Stimulated activated CD4-positive, alpha-beta T cell treated with anti-CD3 and anti-CD28 coated beads, TNF-alpha, amount 100 ng/mL, for 24 hours (primary cell): ENCODE measurements at regions not wholly inside any gene's neighbourhood (a gene's known extent, or its start where the extent isn't known, plus 50 kb on each side); places are given as distances from the start of the nearest gene placed in this dataset.
"Not testable (repeated sequence)": the region's sequence is repeated elsewhere in the genome, so short reads cannot be mapped to it uniquely, and the experiment has no call there.

Experiments used
- DNase-seq, 3 experiments: peaks; one replicate each; pipeline ENCODE4 v3.0.0-alpha.2; 2020; ENCODE audit warnings: low read depth in 3 of 3

DNA sequence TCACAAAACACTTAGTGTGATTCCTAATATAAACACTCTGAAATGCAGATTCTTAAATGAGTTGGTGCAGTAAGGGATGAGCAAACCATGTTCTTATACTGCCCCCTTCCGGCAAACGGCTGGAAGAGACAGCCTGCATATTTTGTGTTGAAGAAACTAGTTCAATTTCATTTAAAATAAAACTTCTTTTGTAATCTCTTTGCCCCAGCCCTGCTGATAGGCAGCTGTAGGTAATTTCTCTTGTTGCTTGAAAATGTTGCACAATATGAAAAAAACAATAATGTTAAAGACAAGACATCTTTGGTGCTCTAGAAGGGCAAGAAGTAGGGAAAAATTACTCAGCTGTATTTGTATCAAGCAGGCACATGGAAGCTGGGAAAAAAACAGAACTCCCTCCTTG lies 89.7 kb upstream of the CCNG1 start:
- peak in 2 of 3 experiments; percentile 8 to 35 for DNase-seq

DNA sequence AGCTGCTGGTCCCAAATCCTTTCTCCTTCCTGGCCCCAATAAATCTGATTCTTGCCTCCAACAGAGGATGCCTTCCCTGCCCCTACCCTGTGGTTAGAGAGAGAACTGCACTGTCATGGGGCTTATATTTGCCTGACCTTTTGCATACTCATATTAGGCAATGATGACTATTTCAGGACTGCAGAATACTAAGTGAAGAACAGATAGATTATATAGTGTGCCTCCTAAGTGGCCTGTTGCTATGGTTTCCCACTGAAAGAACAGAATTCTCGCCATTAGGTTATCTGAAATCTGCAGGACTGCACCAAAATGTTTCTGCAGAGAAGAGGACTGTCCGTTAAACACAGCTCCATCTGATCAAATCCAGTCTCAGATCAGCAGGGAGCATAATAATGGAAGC lies 87.3 kb upstream of the CCNG1 start:
- no peak for DNase-seq

DNA sequence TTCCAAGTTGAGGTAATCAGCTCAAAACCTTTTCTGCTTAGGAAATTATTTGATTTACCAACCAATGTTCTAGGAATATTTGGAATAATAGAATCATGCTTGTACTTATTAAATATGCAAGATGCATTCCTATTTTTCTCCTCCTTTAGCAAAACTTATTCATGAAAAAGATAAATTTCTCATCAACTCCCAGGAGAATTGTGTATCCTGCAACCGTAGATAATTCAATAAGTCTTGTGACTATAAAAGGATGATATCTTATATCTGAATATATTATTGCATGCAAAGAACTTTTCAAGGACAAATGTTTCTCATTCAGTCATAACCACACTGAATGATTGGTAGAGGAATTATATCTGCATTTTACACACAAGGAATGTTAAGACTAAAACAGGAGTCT lies 84.9 kb upstream of the CCNG1 start:
- DNase-seq = no peak

DNA sequence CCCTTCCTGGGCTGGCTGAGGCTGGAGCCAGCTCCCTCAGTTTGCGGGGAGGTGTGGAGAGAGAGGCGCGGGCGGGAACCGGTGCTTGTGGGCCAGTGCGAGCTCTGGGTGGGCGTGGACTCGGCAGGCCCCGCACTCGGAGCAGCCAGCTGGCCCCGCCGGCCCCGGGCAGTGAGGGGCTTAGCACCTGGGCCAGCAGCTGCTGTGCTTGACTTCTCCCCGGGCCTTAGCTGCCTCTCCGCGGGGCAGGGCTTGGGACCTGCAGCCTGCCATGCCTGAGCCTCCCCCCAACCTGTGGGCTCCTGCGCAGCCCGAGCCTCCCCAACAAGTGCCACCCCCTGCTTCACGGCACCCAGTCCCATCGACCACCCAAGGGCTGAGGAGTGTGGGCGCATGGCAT lies 81.6 kb upstream of the CCNG1 start:
- DNase-seq = not testable (repeated sequence)

DNA sequence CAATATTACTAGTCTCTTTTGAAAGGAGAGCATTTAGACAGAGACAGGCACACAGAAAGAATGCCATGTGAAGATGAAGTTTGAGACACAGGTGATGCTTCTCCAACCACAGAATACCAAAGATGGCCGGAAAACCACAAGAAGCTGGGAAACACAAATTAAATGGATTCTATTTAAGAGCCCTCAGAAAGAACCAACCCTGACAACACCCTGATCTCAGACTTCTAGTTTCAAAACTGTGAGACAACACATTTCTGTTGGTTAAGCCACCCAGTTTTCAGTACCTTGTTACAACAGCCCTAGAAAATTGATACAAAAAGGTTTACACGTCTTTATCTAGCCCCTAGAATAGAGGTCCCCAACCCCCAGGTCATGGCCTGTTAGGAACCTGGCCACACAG lies 79.8 kb upstream of the CCNG1 start:
- DNase-seq = no peak

DNA sequence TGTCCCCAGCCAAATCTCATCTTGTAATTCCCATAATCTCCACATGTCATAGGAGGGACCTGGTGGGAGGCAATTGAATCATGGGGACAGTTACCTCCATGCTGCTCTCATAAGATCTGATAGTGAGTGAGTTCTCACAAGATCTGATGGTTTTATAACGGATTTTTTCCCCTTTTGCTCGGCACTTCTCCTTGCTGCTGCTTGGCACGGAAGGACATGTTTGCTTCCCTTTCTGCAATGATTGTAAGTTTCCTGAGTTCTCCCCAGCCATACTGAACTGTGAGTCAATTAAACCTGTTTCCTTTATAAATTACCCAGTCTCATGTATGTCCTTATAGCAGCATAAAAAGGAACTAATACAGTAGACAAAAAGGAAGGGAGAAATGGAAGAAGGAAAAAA lies 76.7 kb upstream of the CCNG1 start:
- no peak for DNase-seq

DNA sequence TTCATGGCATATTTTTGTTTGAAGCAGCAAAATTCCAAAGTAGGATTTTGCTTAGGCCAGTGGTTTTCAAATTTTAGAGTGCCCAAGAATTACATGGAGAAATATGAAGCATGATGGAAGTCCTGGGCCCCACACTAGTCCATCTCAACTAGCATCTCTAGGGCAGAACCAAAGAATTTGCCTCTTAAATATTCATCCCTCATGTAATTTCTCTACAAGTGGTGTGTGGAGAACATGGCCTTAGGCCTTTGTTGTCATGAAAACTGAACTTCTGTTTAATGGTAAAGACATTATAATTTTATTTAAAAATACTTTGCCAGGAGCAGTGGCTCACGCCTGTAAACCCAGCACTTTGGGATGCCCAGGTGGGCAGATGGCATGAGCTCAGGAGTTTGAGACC lies 75.9 kb upstream of the CCNG1 start:
- DNase-seq = no peak

DNA sequence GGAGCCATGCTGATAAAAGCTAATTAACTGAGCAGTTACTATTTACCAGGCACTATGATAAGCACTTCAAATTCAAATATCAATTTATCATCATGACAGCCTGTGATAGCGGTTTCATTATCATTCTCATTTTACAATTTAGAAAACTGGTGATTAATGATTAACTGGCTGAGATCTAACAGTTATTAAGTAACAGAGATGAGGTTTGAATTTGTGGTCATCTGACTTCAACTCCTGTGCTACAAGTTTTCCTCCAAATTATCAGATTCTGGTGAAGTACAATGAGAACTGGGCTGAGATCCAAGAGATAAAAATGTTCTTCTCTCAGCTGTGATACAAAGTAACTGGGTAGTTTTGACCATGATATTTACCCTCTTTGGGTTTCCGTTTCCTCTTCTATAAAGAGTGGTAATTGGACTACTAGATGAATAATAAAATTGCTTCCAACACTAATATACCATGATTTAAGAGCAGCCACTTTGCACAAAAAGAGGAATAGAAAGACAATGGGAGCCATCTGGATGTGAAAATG lies 74.5 kb upstream of the CCNG1 start:
- no peak for DNase-seq

DNA sequence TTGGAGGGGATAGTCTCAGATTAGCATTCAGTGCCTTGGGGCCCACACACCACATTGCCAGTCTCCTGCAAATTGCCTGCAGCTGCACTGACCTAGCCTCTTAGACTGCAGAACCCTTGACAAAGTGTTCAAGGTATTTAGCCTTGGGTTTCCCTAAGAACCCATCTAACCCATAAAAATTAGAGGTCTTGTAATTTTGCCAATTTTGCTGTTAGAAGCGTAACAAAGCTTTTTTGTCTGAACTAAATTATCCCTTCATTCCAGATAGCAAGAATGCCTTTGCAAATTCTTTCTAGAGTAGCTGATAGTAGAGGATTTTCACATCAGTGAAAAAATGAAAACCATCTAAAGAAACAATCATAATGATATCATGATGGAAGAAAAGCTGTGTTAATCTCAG lies 74.0 kb upstream of the CCNG1 start:
- no peak for DNase-seq

DNA sequence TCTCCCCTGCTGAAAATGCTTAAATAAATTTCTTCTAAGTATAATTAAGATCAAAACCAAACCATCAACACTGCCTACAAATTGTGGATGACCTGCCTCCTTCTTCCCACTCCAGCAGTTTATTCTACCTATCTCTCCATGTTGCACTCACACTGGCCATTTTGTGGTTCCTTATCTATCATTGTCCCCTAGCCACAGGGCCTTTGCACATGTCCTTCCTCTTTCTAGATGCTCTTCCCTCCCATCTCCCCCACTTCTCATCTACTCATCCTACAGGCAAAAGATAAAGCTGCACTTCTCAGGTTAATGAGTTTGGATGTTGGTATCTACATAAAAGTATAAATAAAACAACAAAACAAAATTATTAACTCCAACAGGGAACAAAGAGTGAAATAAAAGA lies 70.6 kb upstream of the CCNG1 start:
- no peak for DNase-seq

DNA sequence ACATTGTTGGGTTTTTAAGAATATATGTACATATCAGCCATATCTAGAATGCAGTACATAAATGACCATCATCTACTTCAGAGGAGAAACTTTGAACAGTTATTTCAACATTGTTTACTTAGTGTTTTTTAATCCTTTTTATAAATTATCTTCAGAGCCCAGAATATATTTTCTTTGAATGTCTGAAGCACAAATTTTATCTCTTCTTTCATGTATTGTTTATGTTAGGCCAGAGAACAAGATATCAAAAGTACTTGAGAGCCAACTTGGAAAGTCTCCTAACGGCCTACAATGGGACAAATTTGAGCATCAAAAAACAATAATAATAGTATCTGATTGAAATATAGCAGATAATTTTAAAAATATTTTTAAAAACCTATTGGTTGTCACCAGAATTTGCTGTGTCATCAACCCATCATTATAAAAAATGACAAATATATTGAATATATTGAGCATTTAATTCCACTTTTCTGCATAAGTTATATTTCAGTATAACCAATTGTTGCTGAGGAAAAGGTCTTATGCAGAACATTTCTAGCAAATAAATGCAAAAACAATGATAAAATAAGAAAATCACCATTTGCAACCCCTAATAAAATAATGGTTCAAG lies 67.5 kb upstream of the CCNG1 start:
- DNase-seq = no peak

DNA sequence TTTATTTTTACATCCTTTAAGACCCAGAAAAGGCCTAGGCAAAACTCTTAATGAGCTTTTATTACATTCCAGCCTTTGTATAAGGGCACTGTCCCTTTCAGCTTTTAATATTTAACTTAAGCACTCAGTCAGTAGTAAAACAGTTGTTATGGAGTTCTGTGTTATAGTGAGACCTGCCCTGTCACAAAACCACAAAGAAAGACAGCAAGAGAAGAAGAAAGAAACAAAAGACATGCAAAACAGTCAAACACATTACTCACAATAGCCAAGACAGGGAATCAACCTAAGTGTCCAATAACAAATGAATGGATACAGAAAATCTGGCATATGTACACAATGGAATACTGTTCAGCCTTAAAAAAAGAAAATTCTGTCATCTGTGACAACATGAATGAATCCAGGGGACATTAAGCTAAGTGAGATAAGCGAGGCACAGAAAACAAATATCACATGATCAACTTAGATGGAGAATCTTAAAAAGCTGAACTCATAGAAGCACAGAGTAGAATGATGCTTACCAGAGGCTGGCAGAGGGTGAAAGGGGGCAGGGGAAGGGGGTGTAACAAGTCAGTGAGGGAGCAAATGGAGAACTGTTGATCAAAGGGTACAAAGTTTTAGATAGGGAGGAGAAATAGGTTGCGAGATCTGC lies 63.8 kb upstream of the CCNG1 start:
- DNase-seq = no peak

DNA sequence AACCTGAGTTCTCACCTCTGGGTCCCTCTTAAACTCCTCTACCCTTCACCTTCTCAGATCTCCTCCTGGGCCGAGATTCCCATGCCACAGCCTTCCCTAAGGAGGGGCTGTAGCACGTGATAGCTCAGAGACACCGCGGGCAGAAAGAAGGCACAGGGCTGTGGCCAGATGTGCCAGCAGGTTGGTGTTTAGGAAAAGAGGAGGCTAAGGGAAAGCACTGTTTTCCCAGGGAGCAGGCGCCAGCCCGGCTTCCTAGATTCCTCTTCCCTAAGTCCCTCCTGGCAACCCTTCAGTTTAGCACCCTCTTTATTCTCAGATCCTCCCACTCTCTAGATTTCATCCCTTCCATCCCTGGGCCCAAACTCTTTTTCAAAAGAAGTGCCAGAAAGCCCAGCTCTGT lies 59.4 kb upstream of the CCNG1 start:
- no peak for DNase-seq

DNA sequence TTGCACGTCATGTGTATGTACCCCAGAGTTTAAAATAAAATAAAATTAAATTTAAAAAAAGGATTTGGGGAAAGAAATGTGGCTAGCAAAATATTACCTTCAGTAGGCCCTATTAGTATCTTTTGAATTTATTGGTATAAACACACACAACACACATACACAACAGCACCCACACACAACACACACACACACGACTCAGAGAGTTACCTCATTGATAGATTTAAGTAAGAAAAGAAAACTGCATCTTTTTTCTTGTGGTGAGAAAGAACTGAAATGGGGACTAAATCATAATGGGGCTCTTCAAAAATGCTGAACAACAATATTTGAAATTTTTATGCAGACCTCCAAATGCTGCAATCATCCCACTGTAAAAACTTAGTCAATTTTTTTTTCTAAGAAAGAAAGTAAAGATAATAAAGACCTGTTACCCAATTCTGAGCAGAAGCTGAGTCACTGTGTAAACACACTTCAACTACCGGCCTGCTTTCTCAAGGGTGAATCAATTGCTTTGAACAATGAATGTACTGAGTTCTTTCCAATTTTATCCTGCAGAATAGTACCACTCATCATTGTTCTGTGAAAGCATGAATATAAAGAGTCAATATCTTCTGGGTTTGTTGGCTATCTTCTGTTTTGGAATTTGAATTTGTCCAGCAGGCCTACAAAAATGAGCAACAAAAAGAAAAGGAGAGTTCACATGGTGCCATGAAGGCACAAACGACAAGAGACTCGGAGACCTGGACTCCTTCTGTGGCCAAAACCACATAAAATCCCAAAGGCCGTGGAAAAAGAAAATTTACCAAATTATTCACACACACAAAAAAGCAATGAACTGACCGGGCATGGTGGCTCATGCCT lies 57.9 kb upstream of the CCNG1 start:
- DNase-seq = no peak

DNA sequence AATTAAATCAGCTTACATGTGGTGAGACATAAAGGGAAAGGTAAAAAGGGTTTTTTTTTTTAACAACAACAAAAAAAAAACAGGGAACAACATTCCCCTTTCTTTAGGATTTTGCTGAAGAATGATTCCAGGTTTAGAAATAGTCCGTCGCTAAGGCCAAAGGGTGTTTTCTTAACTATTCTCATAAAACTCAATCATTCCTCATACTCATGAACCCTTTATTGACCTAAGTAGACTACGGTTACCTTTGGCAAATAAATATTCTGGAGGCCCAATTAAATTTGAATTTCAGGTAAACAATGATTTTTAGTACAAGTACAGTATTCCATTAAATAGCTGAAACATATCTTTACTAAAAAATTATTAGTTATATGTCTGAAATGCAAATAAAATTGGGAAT lies 55.6 kb upstream of the CCNG1 start:
- DNase-seq = no peak

DNA sequence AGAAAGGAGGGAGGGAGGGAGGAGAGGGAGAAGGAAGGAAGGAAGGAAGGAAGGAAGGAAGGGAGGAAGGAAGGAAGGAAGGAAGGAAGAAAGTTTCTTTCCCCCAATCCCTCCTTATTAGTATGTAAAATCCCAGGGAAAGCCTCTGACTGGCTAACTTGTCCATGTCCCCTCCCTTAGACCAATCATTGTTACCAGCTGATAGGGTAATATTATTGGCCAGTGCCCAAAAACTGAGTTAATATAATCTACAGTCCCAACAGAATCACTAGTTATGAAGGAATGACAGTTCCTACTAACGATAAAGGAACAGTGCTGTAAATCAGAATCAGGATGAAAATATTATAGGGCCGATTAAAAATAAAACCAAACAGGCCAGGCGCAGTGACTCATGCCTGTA lies 53.6 kb upstream of the CCNG1 start:
- no peak for DNase-seq

DNA sequence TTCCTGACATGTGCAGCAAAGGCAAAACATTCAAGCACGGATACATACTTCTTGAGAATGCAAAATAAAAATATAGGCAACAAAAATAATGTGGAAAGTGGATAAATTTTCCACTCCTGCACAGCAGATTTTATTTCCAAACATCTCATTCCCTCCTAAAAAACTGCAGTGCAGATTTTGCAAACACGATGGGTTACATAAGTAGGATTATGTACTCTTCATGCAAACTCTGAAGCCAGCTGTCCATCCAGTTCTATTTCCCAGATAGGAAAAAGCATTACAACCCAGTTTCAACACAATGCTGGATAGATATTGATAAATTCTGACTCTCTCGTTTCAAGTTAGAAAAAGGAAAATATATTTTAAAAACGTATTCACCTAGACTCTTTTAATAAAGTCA lies 52.7 kb upstream of the CCNG1 start:
- DNase-seq = no peak

DNA sequence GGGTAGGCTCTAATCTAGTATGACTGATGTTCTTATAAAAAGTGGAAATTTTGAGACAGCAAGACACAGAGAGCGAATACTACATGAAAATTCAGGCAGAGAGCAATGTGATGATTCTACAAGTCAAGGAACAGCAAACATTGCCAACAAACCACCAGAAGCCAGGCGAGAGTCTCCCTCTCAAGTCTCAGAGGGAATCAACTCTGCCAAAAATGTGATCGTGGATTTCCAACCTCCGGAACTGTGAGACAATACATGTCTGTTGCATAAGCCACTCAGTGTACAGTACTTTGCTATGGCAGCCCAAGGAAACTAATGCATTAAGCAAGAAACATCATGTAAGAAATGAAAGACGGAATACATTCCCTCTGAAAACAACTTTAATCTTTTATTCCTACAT lies 52.1 kb upstream of the CCNG1 start:
- no peak for DNase-seq

DNA sequence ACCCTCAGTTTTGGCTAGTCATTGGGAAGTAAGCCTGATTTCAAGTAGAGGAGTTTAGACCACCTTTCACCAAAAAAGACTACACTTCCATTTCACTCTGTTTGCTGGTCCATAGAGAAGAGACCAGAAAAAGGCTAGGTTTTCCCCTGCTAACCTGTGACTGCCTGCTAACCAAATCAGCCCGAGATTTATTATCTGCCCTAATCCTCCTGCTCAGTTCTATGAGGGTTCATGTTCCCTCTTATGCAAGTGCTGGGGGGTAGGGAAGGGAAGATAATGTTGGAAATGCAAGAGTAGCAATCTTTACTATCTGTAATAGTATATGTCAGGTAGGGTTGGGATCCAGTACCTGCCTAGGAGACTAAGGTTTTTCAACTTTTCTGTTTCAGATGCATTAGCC lies 51.6 kb upstream of the CCNG1 start:
- DNase-seq = no peak

DNA sequence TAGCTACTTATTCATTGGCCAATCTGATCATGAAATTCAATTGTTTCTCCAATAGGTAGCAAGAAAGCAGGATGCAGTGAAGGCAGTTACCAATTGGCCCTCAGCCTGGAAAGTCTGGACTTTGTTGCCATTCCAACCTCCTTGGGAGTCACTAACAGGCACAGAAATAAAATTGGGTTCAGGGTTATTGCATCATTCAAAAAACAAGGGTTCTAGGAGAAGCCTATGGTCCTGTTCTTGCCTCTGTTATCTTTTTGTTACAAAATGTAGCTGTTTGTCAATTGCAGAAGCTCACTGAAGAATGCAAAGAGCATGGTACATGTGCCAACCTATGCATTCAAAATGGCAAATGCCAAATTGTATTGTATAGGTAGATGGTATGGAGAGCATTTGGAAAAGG lies 51.0 kb upstream of the CCNG1 start:
- no peak for DNase-seq

DNA sequence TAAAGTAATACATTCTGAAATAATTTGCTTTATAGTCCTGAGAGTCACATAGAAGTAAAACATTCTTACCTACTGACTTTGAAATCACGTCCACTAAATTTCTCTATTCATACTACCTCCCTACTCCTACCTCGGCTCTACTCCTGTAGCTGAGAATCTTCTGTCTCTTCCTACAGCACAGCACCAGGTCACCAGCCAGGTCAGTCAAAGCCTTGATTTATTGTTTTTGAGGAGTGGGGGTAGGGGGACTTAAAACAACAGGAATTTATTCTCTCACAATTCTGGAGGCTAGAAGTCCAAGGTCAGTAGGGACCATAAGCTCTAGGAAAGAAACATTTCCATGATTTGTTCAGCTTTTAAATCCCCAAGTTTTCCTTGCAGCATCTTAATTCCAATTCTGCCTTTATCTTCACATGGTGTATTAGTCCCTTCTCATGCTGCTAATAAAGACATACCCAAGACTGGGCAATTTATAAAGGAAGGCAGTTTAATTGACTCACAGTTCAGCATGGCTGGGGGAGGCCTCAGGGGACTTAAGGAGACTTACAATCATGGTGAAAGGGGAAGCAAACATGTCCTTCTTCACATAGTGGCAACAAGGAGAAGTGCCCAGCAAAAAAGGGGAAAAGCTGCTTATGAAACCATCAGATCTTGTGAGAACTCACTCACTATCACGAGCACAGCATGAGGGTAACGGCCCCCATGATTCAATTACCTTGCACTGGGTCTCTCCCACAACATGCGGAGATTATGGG lies 49.6 kb upstream of the CCNG1 start:
- DNase-seq = no peak
